Neural crest cell (in vitro differentiated cells): ENCODE measurements at regions not wholly inside any gene's neighbourhood (a gene's known extent, or its start where the extent isn't known, plus 50 kb on each side); places are given as distances from the start of the nearest gene placed in this dataset.

ENCODE experiments used
- DNase-seq: peaks from one replicate; pipeline ENCODE4 v3.0.0; 2021; ENCODE audit warnings: low read depth, mixed read lengths, low spot score
- H3K27ac Mint-ChIP-seq: one replicate; pipeline ENCODE4 v1.8.0; 2021; ENCODE audit warnings: mild to moderate bottlenecking, mixed read lengths; ENCODE audit not compliant: unreplicated experiment
- H3K27me3 Mint-ChIP-seq: 2 replicates; pipeline ENCODE4 v1.8.0; 2021; ENCODE audit warnings: low read depth, mild to moderate bottlenecking, mixed read lengths
- H3K36me3 Mint-ChIP-seq: 2 replicates; pipeline ENCODE4 v1.8.0; 2021; ENCODE audit warnings: low read depth, mild to moderate bottlenecking, mixed read lengths
- H3K4me1 Mint-ChIP-seq: 2 replicates; pipeline ENCODE4 v1.8.0; 2021; ENCODE audit warnings: mixed read lengths
- H3K4me3 Mint-ChIP-seq: one replicate; pipeline ENCODE4 v1.8.0; 2021; ENCODE audit warnings: mild to moderate bottlenecking, mixed read lengths
- H3K9me3 Mint-ChIP-seq: 2 replicates; pipeline ENCODE4 v1.8.0; 2021; ENCODE audit warnings: mixed read lengths
- TF ChIP-seq, protein P1 (sequence below): fragments of 200-600 bp; sonication (generic); conservative IDR thresholded peaks from 2 replicates; pipeline ENCODE4 v1.5.0; 2021; ENCODE audit warnings: antibody characterized with exemption, mild to moderate bottlenecking

DNA sequence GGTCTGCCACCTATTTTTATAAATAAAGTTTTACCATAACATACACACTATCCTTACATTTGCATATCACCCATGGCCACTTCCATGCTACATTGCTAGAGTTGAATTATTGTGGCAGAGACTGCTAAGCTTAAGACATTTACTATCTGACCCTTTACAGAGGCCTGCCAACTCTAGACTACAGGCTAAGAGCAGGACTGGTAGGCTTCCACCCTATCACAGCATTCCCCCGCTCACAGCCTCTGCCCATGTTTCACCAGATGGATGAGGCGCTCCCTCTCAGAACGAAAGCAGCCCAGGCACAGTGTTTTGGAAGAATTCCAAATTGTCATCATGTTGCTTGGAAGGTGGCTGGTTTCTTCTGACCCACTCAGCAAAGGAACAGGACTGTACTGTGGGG is 91.7 kb upstream of the SLC35G4 start:
- TF ChIP-seq, protein P1, sequence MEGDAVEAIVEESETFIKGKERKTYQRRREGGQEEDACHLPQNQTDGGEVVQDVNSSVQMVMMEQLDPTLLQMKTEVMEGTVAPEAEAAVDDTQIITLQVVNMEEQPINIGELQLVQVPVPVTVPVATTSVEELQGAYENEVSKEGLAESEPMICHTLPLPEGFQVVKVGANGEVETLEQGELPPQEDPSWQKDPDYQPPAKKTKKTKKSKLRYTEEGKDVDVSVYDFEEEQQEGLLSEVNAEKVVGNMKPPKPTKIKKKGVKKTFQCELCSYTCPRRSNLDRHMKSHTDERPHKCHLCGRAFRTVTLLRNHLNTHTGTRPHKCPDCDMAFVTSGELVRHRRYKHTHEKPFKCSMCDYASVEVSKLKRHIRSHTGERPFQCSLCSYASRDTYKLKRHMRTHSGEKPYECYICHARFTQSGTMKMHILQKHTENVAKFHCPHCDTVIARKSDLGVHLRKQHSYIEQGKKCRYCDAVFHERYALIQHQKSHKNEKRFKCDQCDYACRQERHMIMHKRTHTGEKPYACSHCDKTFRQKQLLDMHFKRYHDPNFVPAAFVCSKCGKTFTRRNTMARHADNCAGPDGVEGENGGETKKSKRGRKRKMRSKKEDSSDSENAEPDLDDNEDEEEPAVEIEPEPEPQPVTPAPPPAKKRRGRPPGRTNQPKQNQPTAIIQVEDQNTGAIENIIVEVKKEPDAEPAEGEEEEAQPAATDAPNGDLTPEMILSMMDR: no peak
- H3K36me3 Mint-ChIP-seq: no peaks in the 10 kb centered on the region
- H3K4me1 Mint-ChIP-seq: no peaks in the 10 kb centered on the region
- peak overlapping the region; percentile 57 for H3K27ac Mint-ChIP-seq
- no peak for DNase-seq
- no peaks in the 10 kb centered on the region for H3K27me3 Mint-ChIP-seq
- H3K9me3 Mint-ChIP-seq: no peaks in the 10 kb centered on the region
- no peak overlapping the region for H3K4me3 Mint-ChIP-seq

DNA sequence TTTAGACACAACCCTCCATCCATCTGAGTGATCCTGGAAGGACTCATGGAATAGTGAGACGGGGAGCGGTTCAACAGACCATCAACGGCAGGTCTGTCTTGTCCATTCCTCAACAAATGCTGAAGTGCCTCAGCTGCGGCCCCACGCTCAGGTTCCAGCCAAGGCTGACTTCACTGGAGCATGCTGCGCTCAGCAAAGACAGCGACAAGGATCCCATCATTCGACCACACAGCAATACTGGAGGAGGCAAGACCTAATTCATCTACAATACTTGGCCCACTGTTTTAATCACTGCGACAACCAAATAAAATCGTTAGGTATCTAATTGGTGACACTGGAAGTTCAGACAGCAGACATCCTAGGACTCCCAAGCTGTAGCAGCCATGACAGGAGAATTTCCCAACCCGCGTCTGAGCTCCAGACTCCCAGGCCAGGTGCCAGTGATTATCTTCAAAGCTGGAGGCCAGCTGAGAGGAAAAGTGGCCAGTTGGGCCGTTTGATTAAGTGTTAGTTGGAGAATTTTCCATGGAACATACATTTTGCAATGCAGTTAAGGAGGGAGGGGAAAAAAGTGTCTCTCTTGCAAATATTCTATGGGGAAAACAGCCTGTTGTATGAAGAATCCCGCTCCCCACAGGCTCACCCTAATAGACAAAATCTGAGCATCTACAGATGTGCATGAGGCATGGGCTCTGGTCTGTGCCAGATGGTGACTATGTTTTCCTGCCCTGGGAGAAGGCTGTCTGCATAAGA is 92.5 kb upstream of the SLC35G4 start:
- H3K27ac Mint-ChIP-seq: no peak overlapping the region
- H3K4me1 Mint-ChIP-seq: no peaks in the 10 kb centered on the region
- H3K4me3 Mint-ChIP-seq: no peak overlapping the region
- no peaks in the 10 kb centered on the region for H3K9me3 Mint-ChIP-seq
- TF ChIP-seq, protein P1: no peak
- no peaks in the 10 kb centered on the region for H3K36me3 Mint-ChIP-seq
- no peak for DNase-seq
- no peaks in the 10 kb centered on the region for H3K27me3 Mint-ChIP-seq

DNA sequence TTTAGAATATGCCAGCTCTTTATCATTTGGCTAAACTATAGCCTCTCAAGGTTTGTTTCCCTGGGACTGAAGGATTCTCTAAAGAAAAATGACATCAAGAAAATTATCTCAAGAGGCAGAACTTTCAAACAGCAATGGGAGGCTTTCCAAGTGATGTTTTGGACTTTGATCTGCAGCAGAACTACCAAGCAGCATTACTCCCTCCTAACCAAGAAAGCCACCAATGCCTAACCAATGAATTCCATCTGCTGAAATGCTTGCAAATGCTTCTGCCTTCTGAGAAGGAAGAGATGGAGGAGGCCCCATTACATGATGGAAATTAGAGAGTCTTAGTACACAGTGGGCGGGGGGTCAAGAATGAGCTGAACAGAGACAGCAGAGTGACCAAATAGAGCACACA is 95.1 kb upstream of the SLC35G4 start:
- no peaks in the 10 kb centered on the region for H3K9me3 Mint-ChIP-seq
- no peak for DNase-seq
- H3K27me3 Mint-ChIP-seq: no peaks in the 10 kb centered on the region
- no peaks in the 10 kb centered on the region for H3K4me1 Mint-ChIP-seq
- no peak overlapping the region for H3K4me3 Mint-ChIP-seq
- H3K36me3 Mint-ChIP-seq: no peaks in the 10 kb centered on the region
- no peak overlapping the region for H3K27ac Mint-ChIP-seq
- TF ChIP-seq, protein P1: no peak

DNA sequence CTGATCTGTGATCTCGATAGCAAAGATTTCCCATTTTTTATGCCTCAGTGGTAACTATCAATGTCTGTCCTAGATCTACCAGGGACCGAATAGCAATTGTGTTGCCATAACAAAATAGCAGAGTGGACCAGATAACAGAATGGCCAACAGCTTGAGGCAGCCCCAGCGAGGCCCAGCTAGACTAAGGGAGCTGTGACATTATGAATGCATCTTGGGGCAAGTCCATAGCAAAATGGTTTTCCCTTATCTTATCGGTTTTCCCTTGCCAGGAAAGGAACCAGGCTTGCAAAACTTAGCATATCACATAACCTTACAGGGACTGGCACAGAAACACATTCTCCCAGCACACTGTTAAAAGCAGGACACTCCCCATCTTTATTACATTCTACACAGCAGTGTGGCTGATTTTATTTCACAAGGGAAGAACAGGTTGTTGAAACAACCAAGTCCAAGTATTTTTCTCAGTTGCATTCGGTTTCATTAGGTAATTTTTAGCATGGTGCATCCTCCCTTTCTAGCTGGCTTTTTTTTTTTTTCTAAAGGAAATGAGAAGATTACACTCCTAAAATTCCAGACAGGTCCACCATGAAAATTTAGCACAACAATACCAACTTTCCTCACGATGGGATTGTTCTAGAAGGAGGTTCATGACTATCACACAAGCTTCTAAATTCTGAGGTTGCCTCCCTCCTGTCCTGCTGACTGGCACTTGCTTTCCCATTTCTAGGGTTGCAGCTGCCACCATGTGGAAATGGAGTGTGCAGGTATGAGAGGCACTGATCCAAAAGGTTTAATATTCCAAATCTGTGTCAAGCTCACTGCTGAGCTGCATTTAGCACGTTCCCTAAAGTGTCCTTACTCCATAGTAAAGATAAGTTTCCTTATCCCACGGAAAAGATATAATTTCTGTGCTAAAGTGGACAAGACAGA is 97.0 kb upstream of the SLC35G4 start:
- no peak for DNase-seq
- Mint-ChIP-seq H3K4me3 (no peak overlapping the region), H3K27me3 (no peaks in the 10 kb centered on the region), H3K36me3 (no peaks in the 10 kb centered on the region), H3K9me3 (no peaks in the 10 kb centered on the region), H3K4me1 (no peaks in the 10 kb centered on the region), H3K27ac (no peak overlapping the region)
- TF ChIP-seq, protein P1: no peak

DNA sequence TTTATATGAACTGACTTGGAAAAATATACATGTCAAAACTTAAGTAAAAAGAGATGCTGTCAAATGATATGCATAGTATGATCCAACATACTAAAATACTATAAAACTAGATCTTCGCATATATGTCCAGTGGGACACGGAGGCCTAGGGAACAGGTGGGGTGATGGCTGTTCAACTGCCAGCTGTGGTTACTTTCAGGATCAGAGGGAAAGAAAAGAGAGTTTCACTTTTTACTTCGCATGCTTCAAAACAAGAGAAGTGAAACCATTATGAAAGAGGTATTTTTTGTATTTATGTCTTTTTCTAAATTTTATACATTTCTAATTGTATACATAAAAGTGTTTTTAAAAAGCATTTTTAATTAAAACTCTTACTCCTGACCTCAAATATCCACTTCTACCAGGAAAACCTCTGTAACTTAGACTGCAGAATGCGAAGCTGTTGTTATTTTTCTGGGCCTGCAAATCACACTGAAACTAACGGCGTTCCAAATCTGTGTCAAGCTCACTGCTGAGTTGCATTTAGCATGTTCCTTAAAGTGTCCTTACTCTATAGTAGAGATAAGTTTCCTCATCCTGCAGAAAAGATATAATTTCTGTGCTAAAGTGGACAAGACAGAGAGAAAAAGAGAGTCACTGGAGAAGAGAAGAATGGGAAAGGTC is 97.8 kb upstream of the SLC35G4 start:
- Mint-ChIP-seq H3K4me1 (no peaks in the 10 kb centered on the region), H3K27ac (no peak overlapping the region), H3K4me3 (no peak overlapping the region), H3K9me3 (no peaks in the 10 kb centered on the region), H3K27me3 (no peaks in the 10 kb centered on the region), H3K36me3 (no peaks in the 10 kb centered on the region)
- TF ChIP-seq, protein P1: no peak
- no peak for DNase-seq
